Smooth muscle cell (in vitro differentiated cells): ENCODE measurements at regions not wholly inside any gene's neighbourhood (a gene's known extent, or its start where the extent isn't known, plus 50 kb on each side); places are given as distances from the start of the nearest gene placed in this dataset.

ENCODE experiments used
- DNase-seq: peaks from one replicate; lab custom pipeline; 2025; ENCODE audit not compliant: unreplicated experiment; lab: John Stamatoyannopoulos, UW
- H2AFZ ChIP-seq: fragments of 200-600 bp; sonication (generic); 2 replicates; pipeline ENCODE4 v1.6.0; 2016; ENCODE audit warnings: antibody characterized with exemption, low read depth, mild to moderate bottlenecking
- H3F3A ChIP-seq: fragments of 200-600 bp; sonication (generic); 2 replicates; pipeline ENCODE4 v1.6.0; 2017; ENCODE audit warnings: antibody characterized with exemption, low read depth
- H3K27ac ChIP-seq: fragments of 200-600 bp; sonication (generic); 2 replicates; pipeline ENCODE4 v1.5.1; 2016; ENCODE audit warnings: low read depth, mild to moderate bottlenecking
- H3K27me3 ChIP-seq: fragments of 200-600 bp; sonication (generic); 2 replicates; pipeline ENCODE4 v1.6.1; 2016; ENCODE audit warnings: low read depth, mild to moderate bottlenecking
- H3K36me3 ChIP-seq: fragments of 200-600 bp; sonication (generic); 2 replicates; pipeline ENCODE4 v1.5.1; 2016; ENCODE audit warnings: low read depth
- H3K4me1 ChIP-seq: fragments of 200-600 bp; sonication (generic); 2 replicates; pipeline ENCODE4 v1.5.1; 2016; ENCODE audit warnings: low read depth
- H3K4me2 ChIP-seq: fragments of 200-600 bp; sonication (generic); 2 replicates; pipeline ENCODE4 v1.6.0; 2016; ENCODE audit warnings: mild to moderate bottlenecking
- H3K4me3 ChIP-seq: fragments of 200-600 bp; sonication (generic); 2 replicates; pipeline ENCODE4 v1.5.1; 2016; ENCODE audit warnings: mild to moderate bottlenecking
- H3K79me2 ChIP-seq: fragments of 200-600 bp; sonication (generic); 2 replicates; pipeline ENCODE4 v1.6.0; 2016; ENCODE audit warnings: low read depth, mild to moderate bottlenecking
- H3K9ac ChIP-seq: fragments of 200-600 bp; sonication (generic); 2 replicates; pipeline ENCODE4 v1.6.0; 2016; ENCODE audit warnings: low read depth
- H3K9me3 ChIP-seq: fragments of 200-600 bp; sonication (generic); replicated peaks from 2 replicates; pipeline ENCODE4 v1.5.1; 2016; ENCODE audit warnings: low read depth
- H4K20me1 ChIP-seq: fragments of 200-600 bp; sonication (generic); 2 replicates; pipeline ENCODE4 v1.6.0; 2016; ENCODE audit warnings: low read depth
- WGBS: methylation state at CpG from one replicate; pipeline ENCODE4 v1.1.7; 2016; ENCODE audit warnings: low lambda C conversion rate; 5-methylcytosine and 5-hydroxymethylcytosine counted together
- TF ChIP-seq, protein P1 (sequence below): fragments of 200-600 bp; sonication (generic); IDR thresholded peaks from 2 replicates; pipeline ENCODE4 v1.5.1; 2017; ENCODE audit warnings: borderline replicate concordance, mild to moderate bottlenecking, antibody characterized with exemption; ENCODE audit not compliant: insufficient read depth, poor library complexity, severe bottlenecking

DNA sequence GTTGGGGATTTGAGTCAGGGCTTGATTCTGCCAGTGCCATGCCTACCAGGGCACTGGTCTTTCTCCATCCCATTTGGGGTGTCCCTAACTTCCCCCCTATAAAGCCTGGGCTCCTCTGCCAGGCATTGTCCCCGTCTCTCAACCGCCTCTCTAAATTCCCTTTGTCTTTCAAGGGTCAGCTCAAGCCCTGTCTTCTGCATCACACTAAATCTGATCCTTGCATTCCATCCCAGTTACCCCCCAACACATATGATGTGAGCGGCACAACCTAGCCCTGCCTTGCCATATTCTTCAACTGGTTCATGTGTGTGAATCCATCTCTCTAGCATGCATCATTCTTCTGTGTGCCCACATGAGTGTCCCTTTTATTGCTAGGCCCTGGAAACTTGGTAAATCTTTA, 480.9 kb downstream of the ZNF536 start:
- 90% methylated on average over 3 of the region's 3 CpGs for WGBS

DNA sequence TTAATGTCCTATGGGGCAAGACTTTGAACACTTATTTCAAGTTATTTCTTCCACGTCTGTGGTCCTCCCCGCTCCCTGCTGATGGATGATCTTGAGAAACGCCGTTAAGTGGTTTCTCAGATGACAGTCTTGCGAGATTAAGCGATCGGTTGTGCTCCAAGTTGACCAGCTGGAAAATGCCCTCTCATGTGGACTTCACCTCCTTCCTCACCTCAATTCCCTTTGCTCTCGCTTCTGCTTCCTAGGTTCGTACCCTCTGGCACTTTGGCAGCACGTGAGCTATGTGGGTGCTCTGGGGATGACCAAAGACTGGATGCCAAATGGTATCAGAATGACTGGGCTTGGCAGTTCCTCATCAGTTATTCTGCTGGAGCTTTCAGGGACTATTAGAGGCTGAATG, 480.0 kb downstream of the ZNF536 start:
- 93% methylated on average over 10 of the region's 10 CpGs for WGBS
- Histone ChIP-seq H3K9ac (no peak overlapping the region), H3K36me3 (no peaks in the 10 kb centered on the region), H3K4me1 (peaks cover 6% of the 10 kb centered on the region), H3K27me3 (no peaks in the 10 kb centered on the region), H2AFZ (no peak overlapping the region), H3K9me3 (no peaks in the 10 kb centered on the region), H3K79me2 (no peaks in the 10 kb centered on the region), H4K20me1 (no peaks in the 10 kb centered on the region), H3K27ac (no peak overlapping the region), H3K4me3 (no peak overlapping the region), H3K4me2 (no peak overlapping the region), H3F3A (no peaks in the 10 kb centered on the region)
- TF ChIP-seq, protein P1, sequence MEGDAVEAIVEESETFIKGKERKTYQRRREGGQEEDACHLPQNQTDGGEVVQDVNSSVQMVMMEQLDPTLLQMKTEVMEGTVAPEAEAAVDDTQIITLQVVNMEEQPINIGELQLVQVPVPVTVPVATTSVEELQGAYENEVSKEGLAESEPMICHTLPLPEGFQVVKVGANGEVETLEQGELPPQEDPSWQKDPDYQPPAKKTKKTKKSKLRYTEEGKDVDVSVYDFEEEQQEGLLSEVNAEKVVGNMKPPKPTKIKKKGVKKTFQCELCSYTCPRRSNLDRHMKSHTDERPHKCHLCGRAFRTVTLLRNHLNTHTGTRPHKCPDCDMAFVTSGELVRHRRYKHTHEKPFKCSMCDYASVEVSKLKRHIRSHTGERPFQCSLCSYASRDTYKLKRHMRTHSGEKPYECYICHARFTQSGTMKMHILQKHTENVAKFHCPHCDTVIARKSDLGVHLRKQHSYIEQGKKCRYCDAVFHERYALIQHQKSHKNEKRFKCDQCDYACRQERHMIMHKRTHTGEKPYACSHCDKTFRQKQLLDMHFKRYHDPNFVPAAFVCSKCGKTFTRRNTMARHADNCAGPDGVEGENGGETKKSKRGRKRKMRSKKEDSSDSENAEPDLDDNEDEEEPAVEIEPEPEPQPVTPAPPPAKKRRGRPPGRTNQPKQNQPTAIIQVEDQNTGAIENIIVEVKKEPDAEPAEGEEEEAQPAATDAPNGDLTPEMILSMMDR = no peak
- DNase-seq = no peak

More for the DNA sequence above, 480.9 kb downstream of the ZNF536 start:
- no peaks in the 10 kb centered on the region for H3K36me3 ChIP-seq
- no peaks in the 10 kb centered on the region for H3K27me3 ChIP-seq
- H3F3A ChIP-seq = no peaks in the 10 kb centered on the region
- no peak overlapping the region for H3K9ac ChIP-seq
- TF ChIP-seq, protein P1 = no peak
- no peak overlapping the region for H2AFZ ChIP-seq
- H3K4me2 ChIP-seq = no peak overlapping the region
- no peak overlapping the region for H3K27ac ChIP-seq
- H3K9me3 ChIP-seq = no peaks in the 10 kb centered on the region
- H3K79me2 ChIP-seq = no peaks in the 10 kb centered on the region
- DNase-seq = no peak
- H3K4me1 ChIP-seq = peaks cover 6% of the 10 kb centered on the region
- no peaks in the 10 kb centered on the region for H4K20me1 ChIP-seq
- H3K4me3 ChIP-seq = no peak overlapping the region

- H3K9me3 ChIP-seq = no peaks in the 10 kb centered on the region
- H3K4me3 ChIP-seq = no peak overlapping the region
- H3K9ac ChIP-seq = no peak overlapping the region
- H4K20me1 ChIP-seq = no peaks in the 10 kb centered on the region
- no peaks in the 10 kb centered on the region for H3K36me3 ChIP-seq
- H3K27me3 ChIP-seq = no peaks in the 10 kb centered on the region
- peaks cover 6% of the 10 kb centered on the region for H3K4me1 ChIP-seq
- H3K79me2 ChIP-seq = no peaks in the 10 kb centered on the region
- no peak overlapping the region for H2AFZ ChIP-seq
- no peak overlapping the region for H3K4me2 ChIP-seq
- TF ChIP-seq, protein P1 = no peak
- WGBS = 92% methylated on average over 2 of the region's 2 CpGs
- no peak overlapping the region for H3K27ac ChIP-seq
- DNase-seq = no peak
- no peaks in the 10 kb centered on the region for H3F3A ChIP-seq
These were observed 479.5 kb downstream of the ZNF536 start for GRCh38 chr19:30851646-30852045.

DNA sequence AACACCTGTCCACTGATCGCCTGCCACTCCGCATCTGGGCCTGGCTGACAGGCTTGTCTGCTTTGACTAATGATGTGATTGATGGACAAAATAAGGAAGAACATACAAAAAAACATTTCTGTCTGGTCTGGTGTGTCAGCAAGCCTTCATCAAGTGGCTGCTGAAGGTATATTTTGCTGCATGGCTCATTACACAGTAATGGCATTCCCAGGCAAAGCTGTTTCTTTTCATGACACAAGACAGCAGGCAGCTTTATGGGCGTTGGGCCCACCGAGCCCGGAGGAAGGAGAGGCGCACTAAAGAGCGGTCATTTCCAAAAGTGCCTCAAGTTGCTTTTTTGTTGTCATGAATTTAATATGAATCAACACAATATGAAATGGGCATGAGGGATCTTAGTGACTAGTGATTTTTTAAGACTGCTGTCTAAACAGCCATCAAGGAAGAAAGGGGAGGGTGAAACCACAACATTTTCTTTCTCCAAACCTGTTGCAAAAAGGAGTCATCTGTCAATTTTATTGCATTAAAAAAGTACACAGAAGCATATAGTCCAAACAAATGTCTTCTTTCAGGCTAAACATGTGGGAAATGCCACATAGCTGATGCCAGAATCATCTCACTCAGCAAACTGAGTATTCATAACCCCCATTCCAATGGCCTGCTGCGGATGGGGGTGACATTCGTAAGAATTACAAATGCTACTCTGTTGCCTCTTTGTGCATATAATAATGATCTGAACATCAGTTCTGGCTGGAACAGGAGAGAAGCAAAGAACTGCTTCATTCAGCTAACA, 476.6 kb downstream of the ZNF536 start:
- H3K4me1 ChIP-seq = peaks cover 6% of the 10 kb centered on the region
- no peaks in the 10 kb centered on the region for H3K79me2 ChIP-seq
- H4K20me1 ChIP-seq = no peaks in the 10 kb centered on the region
- H3K4me2 ChIP-seq = peak overlapping the region; percentile 53
- H3K36me3 ChIP-seq = no peaks in the 10 kb centered on the region
- H3K9me3 ChIP-seq = no peaks in the 10 kb centered on the region
- WGBS = 74% methylated on average over 9 of the region's 9 CpGs
- DNase-seq = no peak
- no peaks in the 10 kb centered on the region for H3K27me3 ChIP-seq
- H3K4me3 ChIP-seq = no peak overlapping the region
- no peaks in the 10 kb centered on the region for H3F3A ChIP-seq
- H3K27ac ChIP-seq = peak overlapping the region; percentile 19
- no peak overlapping the region for H3K9ac ChIP-seq
- TF ChIP-seq, protein P1 = no peak
- no peak overlapping the region for H2AFZ ChIP-seq
